Nephron progenitor cell (in vitro differentiated cells): ENCODE measurements at regions not wholly inside any gene's neighbourhood (a gene's known extent, or its start where the extent isn't known, plus 50 kb on each side); places are given as distances from the start of the nearest gene placed in this dataset.
A peak's percentile ranks its signal among the peaks of the same experiment; 100 is the strongest.

Experiments used
- DNase-seq: peaks from one replicate; pipeline ENCODE4 v3.0.0; 2021
- H3K27ac Mint-ChIP-seq: 2 replicates; pipeline ENCODE4 v1.8.0; 2021; ENCODE audit warnings: mild to moderate bottlenecking, moderate library complexity, mixed read lengths
- H3K27me3 Mint-ChIP-seq: 2 replicates; pipeline ENCODE4 v1.8.0; 2021; ENCODE audit warnings: mild to moderate bottlenecking, low read depth, mixed read lengths; ENCODE audit not compliant: poor library complexity
- H3K36me3 Mint-ChIP-seq: 2 replicates; pipeline ENCODE4 v1.8.0; 2021; ENCODE audit warnings: low read depth, mixed read lengths
- H3K4me1 Mint-ChIP-seq: 2 replicates; pipeline ENCODE4 v1.8.0; 2021; ENCODE audit warnings: mixed read lengths
- H3K4me3 Mint-ChIP-seq: 2 replicates; pipeline ENCODE4 v1.8.0; 2021; ENCODE audit warnings: mild to moderate bottlenecking, moderate library complexity, mixed read lengths
- H3K9me3 Mint-ChIP-seq: 2 replicates; pipeline ENCODE4 v1.8.0; 2021; ENCODE audit warnings: mild to moderate bottlenecking, moderate library complexity, mixed read lengths
- CTCF ChIP-seq: fragments of 200-600 bp; sonication (generic); IDR thresholded peaks from 2 replicates; pipeline ENCODE4 v1.5.0; 2021; ENCODE audit warnings: antibody characterized with exemption

- no peak overlapping the region for H3K4me3 Mint-ChIP-seq
- no peaks in the 10 kb centered on the region for H3K36me3 Mint-ChIP-seq
- no peak for TF ChIP-seq CTCF
- no peak overlapping the region for H3K27ac Mint-ChIP-seq
- peaks cover 16% of the 10 kb centered on the region for H3K4me1 Mint-ChIP-seq
- DNase-seq, result no peak
- no peaks in the 10 kb centered on the region for H3K9me3 Mint-ChIP-seq
- no peaks in the 10 kb centered on the region for H3K27me3 Mint-ChIP-seq
Observed at GRCh38 chr4:115655626-115656025, 542.2 kb upstream of the NDST4 start.

GRCh38 chr4:115648786-115649185 lies 535.4 kb upstream of the NDST4 start:
- DNase-seq, result no peak
- Mint-ChIP-seq H3K9me3 (no peaks in the 10 kb centered on the region), H3K4me3 (no peak overlapping the region), H3K27me3 (no peaks in the 10 kb centered on the region), H3K36me3 (no peaks in the 10 kb centered on the region), H3K27ac (peak overlapping the region; percentile 78), H3K4me1 (no peaks in the 10 kb centered on the region)
- TF ChIP-seq CTCF, result no peak

- Mint-ChIP-seq H3K4me3 (no peak overlapping the region), H3K27me3 (no peaks in the 10 kb centered on the region), H3K9me3 (no peaks in the 10 kb centered on the region), H3K27ac (peak overlapping the region; percentile 43), H3K4me1 (no peaks in the 10 kb centered on the region), H3K36me3 (no peaks in the 10 kb centered on the region)
- no peak for DNase-seq
- TF ChIP-seq CTCF, result no peak
Observed at GRCh38 chr4:115629270-115629669, 515.9 kb upstream of the NDST4 start.

- Mint-ChIP-seq H3K27me3 (no peaks in the 10 kb centered on the region), H3K36me3 (no peaks in the 10 kb centered on the region), H3K4me1 (no peaks in the 10 kb centered on the region), H3K27ac (no peak overlapping the region), H3K4me3 (no peak overlapping the region), H3K9me3 (no peaks in the 10 kb centered on the region)
- no peak for DNase-seq
- no peak for TF ChIP-seq CTCF
Observed at GRCh38 chr4:115609631-115610030, 496.2 kb upstream of the NDST4 start.

GRCh38 chr4:115607311-115607710 lies 493.9 kb upstream of the NDST4 start:
- no peak for DNase-seq
- Mint-ChIP-seq H3K27me3 (no peaks in the 10 kb centered on the region), H3K4me3 (no peak overlapping the region), H3K36me3 (no peaks in the 10 kb centered on the region), H3K4me1 (no peaks in the 10 kb centered on the region), H3K27ac (no peak overlapping the region), H3K9me3 (no peaks in the 10 kb centered on the region)
- no peak for TF ChIP-seq CTCF

GRCh38 chr4:115596265-115597001 lies 483.0 kb upstream of the NDST4 start:
- no peak overlapping the region for H3K27ac Mint-ChIP-seq
- peaks cover 3% of the 10 kb centered on the region for H3K27me3 Mint-ChIP-seq
- no peak for TF ChIP-seq CTCF
- H3K4me1 Mint-ChIP-seq, result no peaks in the 10 kb centered on the region
- H3K9me3 Mint-ChIP-seq, result peaks cover 4% of the 10 kb centered on the region
- no peaks in the 10 kb centered on the region for H3K36me3 Mint-ChIP-seq
- no peak overlapping the region for H3K4me3 Mint-ChIP-seq
- no peak for DNase-seq
